EH (cell line): ENCODE measurements at regions not wholly inside any gene's neighbourhood (a gene's known extent, or its start where the extent isn't known, plus 50 kb on each side); places are given as distances from the start of the nearest gene placed in this dataset.

Experiments
- DNase-seq: peaks from one replicate; pipeline ENCODE4 v3.0.0-alpha.2; 2015; ENCODE audit warnings: low read depth

DNA sequence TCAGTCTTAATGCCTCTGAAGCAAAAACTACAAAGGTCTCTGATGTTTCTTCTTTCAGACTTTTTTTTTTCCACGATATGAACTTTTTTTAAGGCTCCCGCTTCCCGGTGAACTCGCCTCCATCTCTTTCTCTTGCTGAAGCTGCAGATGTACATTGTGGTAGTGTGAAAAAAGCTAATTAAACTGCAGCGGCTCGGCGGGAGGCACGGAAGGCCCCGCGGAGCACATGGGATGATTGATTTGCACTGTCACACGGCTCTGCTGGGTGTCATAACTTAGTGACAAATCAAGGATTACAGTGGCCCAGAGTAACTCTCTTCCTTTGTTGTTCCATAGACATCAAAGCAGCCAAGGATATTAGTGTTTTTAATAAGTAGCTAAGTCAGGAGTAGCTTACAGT, 196.3 kb downstream of the AXIN2 start:
- DNase-seq = no peak

DNA sequence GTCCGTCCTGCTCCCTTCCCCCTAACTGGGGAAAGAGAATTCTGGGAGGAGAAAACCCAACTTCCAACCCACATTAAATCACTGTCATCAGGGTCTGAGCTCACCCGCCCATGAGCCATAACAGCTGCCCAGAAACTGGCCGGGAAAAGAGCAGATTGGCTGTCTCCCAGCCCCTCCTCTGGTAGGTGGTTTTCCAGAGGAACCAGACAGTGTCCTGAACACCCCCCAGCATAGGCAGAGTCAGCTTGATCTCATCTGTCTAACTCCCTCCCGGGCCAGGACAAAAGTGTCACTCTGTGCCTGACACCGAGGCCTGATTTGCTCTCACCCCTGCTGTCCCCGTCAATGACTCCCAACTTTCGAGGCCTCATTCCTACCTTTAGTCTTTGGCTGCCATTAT, 197.0 kb downstream of the AXIN2 start:
- DNase-seq = no peak

DNA sequence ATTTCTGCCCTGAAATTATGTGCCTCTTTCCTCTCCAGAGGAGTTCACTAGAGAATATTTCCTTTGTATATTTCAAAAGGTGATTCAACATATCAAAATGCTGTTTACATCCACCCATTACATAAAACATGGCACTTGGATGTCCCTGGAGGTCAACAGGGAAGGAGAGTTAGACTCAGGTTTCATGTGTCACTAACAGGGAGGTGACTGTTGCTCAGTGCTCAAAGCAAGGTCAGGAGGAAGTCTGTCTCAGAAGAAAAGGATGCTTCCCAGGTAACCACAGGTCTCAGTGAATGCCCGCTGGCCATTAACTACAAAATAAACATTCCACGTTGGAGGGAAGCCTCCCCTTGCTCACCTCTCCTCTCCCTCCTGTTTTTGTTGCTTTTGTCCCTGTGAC, 198.6 kb downstream of the AXIN2 start:
- peak; percentile 1 for DNase-seq

DNA sequence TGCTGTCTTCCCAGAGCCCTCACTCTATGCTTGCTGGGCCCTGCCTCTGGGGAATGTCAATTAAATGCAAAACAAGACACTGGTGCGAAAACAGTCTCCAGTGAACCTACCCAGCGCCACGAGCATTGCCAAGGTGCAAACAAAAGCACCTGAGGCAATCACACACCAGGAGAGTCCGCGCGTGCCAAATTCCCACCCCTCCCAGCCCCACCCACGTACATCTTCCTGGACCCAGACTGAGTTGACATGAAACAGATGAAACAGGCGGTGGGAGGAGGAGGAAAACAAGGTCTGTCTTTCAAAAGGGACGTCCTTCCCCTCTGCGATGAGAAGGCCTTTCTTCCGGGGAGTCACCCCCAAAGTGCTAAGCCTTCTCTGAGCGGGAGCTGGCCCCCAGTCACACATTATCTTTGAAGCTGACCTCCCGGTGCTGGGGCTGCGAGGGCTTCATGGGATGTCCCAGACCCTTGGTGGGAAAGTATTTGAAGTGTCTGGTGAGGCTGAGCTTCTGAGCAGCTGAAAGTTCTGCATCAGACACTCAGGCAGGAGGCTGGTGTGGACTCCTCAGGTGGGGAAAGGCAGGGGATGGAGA, 200.4 kb downstream of the AXIN2 start:
- DNase-seq = no peak

DNA sequence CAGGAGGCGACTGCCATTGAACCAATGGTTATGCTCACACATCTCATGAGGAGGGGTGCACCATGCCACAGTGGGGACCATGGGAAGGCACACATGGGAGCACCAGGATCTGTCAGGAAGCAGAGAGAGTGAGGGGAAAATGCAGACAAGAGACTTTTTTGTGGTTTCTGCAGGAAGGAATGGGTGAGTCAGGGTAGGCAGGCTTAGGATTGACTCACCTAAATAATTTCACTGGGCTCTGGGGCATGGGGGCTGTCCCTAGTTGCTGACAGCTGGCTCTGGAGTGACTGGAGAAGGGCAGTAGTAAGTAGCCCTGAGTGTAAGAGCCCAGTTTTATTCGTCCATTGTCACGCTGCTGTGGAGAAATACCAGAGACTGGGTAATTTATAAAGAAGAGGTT, 202.4 kb downstream of the AXIN2 start:
- peak; percentile 85 for DNase-seq

DNA sequence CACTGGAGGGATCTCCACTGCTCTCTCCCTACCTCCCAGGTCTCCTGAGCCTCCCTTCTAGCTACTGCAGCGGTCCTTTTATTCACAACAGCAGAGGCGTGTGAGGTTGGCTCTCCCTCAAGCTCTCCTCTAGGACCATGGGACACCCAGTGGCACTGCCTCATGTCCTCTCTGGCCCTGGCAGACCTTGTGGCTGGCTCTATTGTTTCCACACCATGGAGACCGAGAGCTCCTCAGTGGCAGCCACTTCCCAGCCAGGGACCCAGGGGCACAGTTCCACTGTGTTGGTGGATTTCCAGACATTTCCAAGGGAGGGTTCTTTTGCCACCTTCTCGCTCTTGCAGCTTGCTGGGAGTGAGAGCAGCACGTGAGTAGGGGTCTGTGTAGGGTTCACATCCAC, 204.9 kb downstream of the AXIN2 start:
- no peak for DNase-seq

DNA sequence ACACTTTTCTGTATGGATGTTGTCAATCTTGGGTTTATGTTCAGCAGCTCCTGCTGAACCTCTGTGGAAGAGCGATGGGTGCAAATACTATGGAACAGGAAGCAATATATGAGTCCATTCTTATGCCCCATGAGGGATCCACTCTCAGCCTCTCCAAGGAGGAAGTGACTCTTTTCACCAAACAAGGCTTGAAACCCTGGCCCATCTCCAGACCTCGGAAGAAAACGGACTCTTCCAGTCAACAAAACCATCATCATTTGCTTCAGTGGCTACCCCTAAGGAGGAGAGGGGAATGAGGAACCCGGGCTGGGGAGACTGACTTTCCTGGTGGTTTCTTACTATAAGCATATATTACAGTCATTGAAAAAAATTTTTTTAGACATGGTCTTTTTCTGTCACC, 206.2 kb downstream of the AXIN2 start:
- DNase-seq = peak; percentile 2

DNA sequence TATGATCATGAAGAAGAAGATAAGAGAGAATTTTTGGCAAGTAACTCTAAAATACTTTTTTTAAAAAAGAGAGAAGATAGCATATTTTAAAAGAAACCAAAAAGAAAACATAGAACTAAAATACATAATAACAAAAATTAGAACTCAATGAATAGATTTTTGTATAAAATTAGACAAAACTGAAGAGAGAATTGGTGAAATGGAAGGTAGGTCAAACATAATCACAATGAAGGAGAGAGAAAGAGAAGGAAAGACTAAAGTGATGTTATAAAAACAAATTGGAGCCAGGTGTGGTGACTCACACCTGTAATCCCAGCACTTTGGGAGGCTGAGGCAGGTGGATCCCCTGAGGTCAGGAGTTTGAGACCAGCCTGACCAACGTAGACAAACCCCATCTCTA, 211.5 kb downstream of the AXIN2 start:
- DNase-seq = no peak

DNA sequence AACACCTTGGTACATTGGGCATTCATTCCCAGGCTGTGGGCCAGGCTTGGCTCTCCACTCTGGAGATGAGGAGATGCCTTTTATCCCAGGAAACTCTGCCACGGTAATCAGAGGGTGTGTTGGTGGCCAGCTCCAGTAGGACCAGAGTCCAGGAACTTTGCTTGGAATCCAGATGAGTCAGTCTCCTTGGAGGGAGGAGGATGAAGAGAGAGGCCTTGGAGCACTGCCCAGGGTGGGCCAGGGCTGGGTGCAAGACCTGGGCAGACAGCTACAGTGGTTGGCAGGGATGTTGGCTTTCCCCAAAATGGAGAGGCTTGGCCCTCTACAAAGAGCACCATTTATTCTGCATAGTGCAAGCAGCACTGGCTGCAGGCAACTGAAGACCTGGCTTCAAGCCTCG, 209.0 kb downstream of the RGS9 start:
- DNase-seq = peak; percentile 34

DNA sequence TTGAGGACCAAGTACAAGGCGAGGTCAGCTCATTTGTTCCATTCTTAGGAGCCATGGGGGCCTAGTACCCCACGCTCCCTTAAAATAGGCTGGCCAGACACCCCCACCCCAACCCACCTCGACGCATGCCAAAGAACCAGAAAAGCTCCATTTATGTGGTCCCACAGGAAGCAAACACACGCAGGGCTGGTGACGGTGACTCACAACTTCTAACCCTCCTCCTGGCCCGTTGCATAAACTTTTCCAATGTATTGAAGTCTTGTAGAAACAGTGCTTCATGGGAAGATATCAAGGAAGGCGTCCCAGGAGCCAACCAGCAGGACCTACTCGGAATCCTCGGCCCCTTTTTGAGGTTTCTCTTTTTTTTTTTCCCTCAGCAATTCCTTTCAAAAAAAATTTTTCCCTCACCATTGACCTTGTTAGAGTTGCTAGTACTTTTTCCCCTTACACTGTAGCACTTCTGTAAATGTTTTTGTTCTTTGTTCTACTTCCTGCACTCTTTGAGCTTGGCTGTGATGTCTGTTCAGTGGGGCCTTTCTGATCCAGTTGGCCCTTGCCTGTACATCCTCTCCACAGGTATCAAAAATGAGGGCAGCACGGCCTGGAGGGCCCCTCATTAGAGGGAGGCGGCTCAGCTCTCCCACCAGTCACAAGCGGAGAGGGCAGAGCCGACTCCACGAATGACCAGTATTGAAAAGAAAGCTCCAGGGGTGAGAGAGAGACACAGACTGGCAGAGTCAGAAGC, 208.3 kb downstream of the RGS9 start:
- DNase-seq = no peak

DNA sequence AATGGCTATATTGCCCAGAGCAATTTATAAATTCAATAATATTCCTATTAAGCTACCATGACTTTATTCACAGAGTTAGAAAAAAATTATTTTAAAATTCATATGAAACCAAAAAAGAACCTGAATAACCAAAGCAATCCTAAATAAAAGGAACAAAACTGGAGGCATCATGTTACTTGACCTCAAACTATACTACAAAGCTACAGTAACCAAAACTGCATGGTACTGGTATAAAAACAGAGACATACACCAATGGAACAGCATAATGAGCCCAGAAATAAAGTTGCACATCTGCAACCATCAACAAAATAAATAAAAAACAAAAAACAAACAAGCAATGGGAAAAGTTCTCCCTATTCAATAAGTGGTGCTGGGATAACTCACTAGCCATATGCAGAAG, 203.2 kb downstream of the RGS9 start:
- no peak for DNase-seq

DNA sequence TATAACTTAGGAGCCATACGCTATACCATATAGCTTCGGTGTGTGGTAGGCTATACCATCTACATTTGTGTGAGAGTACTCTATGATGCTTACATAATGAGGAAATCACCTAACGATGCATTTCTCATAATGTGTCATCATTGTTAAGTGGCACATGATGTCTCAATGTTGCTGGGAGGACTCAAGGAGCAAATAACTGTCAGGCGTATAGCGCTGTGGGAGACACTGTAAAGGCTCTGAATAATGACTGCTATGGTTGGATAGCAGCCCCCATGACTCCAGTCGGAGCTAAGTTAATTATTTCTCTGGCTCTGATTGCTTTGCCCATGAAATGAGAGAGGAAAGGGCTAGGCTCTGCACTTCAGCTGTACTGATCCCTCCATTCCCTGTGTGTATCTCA, 197.2 kb downstream of the RGS9 start:
- DNase-seq = no peak

DNA sequence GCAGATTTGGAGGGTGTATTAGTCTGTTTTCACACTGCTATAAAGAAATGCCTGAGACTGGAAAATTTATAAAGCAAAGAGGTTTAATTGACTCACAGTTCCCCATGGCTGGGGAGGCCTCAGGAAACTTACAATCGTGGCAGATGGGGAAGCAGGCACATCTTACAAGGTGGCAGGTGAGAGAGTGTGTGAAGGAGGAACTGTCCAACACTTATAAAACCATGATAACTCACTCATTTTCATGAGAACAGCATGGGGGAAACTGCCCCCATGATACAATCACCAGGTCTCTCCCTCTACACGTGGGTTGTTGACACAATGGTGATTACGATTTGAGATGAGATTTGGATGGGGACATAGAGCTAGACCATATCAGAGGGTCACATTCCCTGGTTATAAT, 195.6 kb downstream of the RGS9 start:
- no peak for DNase-seq

DNA sequence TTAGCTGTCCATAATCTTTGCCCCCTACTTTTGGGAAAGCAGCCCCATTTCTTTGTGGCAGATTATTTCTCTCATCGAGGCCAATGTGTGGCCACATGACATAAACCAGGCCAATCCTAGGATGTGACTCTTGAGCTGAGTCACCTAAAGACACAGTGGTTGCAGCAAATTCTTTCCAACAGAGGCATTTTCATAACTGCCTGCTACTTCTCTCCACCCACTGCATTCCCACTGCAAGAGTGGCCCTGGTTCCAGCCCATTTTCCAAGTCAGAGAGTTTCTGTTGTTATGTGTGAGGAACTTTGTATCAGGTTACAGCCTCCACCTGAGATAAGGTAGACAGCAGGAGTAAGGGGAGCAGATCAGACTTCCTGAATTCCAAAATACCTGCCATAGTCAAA, 195.2 kb downstream of the RGS9 start:
- peak; percentile 64 for DNase-seq

DNA sequence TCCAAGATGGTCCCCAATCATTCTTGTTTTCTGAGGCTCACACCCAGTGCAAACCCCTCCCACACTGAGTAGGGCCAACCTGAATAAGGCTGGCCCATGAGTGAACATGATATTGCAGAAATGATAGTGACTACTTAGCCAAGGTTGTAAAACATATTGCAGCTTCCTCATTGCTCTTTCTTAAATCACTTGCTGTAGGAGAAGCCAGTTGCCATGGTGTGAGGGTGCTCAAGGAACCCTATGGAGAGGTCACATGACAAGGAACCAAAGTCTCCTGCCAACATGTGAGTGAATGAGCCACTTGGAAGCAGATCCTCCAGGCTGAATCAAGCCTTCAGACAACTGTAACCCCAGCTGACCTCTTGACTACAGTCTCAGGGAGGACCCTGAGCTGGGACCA, 191.4 kb downstream of the RGS9 start:
- DNase-seq = no peak

DNA sequence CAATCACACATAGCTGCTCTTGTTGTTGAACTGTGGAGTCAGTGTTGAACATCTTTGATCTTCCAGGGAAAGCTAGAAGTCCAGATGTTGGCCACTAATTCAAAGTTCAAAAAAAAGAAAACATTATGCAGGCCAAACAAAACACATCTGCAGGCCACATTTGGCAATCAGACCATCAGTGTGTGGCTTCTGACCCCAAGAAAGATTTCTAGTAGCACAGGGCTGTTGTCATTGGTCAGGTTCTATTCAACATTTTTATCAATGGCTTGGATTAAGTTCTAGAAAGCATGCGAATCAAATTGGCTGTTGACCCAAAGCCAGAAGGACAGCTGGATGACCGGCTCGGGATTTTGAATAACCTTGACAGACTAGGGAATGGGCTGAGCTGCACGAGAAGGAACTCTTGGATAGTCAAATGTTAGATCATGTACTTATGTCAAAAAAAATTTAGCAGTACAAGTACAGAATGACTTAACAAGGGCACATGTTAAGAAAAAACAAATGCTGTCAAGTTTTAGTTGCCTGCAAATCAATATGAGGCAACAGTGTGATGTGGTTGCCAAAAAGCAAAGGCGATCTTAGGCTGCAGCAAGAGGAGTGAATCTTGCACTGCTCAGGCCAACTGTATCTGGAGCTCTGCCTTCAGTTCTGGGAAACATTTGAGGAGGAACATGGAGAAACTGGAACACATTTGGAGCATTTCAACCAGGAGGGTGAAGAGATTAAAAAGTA, 187.6 kb downstream of the RGS9 start:
- DNase-seq = no peak

DNA sequence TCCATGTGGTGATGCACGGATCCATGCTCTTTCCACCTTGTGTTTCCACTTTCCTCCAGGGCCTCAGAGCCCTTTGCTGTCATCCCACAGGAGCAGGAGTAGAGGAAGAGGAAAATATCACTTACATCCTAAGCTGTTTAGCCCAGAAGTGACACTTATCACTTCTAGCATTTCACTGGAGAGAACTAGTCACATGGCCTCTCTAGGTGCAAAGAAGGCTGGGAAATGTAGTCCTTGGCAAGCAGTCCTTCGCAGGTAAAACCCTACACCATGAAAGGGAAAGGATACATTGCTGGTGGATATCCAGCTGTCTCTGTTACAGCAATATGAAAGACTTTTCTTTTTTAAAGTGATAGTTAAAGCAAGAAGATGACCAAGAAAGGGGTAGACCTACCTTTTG, 185.9 kb downstream of the RGS9 start:
- no peak for DNase-seq

DNA sequence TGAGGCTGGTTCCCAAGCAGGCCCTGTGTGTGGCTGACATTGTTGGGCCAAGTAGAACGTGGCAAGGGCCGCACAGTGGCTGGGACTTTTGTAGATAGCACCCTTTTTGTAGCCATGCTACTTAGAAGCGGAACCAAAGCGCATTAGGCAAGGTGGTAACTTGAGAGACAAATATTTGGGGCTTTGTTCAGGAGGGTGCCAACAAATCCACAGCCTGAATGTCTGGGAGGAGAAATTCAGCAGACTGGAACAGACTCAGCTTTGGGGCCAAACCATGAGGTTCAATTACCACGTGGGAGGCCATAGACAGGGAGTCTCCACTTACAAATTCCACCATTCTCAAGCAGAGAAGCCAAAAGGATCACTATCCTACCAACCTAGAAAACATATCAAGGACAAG, 183.7 kb downstream of the RGS9 start:
- no peak for DNase-seq

DNA sequence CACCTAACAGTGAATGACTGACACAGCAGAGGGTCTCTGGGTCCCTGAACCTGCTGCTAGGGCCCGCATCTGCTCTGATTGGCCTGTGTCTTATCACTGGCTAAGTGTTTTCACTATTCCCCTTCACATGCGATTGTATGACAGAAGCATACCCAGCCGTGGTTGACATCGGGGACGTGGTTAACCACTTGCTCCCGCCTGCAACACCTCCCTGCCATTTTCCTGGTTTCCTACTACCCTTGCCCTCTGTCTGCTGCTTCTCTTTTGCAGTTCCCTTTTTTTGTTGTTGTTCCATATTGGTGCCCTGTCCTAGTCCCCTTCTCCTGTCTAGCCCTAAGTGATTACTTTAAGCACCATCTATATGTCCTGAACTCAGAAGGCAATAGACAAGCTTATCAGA, 177.0 kb downstream of the RGS9 start:
- DNase-seq = no peak

DNA sequence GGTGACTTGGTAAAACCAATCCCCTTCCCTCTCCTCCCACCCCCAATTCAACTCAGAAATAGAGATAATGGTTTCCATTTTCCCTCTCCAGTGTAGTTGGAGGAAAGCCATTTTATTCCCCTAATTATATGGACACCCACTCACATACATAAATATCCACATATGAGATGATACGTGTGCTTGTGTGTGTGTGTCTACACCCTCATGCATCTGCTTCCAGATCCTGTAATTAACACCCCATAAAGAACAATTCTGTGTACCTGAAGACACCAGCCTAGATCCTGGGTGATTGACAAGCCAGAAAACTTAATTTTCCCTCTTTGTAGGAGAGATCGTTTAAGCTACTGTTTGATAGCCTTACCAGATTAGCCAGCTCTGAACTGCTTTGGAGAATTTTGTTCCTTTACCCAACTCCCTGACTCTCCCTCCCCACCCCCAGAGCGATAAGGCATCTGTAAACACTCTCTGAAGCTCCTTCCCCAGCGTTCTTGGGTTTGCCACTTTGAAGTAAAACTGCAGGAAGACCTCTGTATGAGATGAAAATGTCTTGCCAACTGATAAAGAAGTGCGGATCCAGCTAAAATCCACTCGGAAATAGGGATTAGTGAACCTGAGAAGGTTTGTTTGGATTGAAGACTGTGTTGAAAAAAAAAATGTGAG, 175.7 kb downstream of the RGS9 start:
- DNase-seq = no peak

DNA sequence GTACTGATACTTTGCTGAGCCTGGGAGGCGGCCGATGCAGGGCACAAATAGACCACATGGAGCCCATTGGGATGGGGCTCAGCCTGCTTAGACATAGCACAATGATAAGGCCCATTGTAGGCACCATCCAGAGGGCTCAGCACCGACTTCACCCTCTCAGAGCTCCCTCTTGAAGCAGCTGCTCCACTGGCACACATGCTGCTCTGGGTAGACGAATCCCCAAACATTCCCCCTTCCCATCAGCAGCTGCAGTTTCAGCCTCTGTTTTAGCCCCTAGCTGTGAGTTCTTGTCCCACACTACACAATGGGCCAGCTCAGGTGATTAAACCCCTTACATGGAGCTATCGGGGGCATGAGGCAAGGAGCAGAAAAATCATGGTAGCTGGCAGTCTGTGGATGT, 174.1 kb downstream of the RGS9 start:
- no peak for DNase-seq

DNA sequence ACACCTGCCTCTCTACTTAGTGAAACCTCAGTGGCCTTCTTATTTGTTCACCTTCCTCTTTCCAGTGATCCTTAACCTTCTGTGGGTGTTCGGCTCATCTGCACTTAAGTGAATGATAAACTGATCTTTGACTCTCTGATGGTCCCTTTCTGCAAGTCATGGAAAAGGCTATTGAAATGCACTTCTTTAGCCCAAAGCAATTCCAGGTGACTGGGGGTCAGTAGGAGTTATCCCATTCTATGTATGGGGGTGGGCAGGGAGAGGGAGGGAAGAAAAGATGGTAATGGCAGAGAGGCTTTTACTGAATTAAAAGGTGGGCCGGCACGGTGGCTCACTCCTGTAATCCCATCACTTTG, 170.8 kb downstream of the RGS9 start:
- DNase-seq = no peak
